IMR-90 (cell line): ENCODE measurements at regions not wholly inside any gene's neighbourhood (a gene's known extent, or its start where the extent isn't known, plus 50 kb on each side); places are given as distances from the start of the nearest gene placed in this dataset.

Experiments used
- ATAC-seq: fragments of 200-7000 bp; cut with Tn5 transposase; 2 replicates; pipeline ENCODE4 v1.9.1; 2020; ENCODE audit warnings: low read depth, mild to moderate bottlenecking, moderate library complexity
- BruUV-seq: library from RNA; stranded (reverse); fragments of 400-500 nt; replicated peaks from 2 replicates; lab custom pipeline; 2021; lab: Mats Ljungman, UMichigan
- CTCF ChIA-PET: fragments of 300-600 bp; formaldehyde crosslinking; extraction: SDS; loops from one replicate; lab custom pipeline; 2021; ENCODE audit warnings: antibody characterized with exemption; lab: Yijun Ruan, JAX
- POLR2A ChIA-PET: fragments of 300-600 bp; sonication (Branson Sonifier 250); formaldehyde crosslinking; loops from one replicate; lab custom pipeline; 2022; ENCODE audit warnings: antibody characterized with exemption; ENCODE audit not compliant: unreplicated experiment; lab: Charles Lee
- DNase-seq: peaks from one replicate; pipeline ENCODE4 v3.0.0; 2013
- H2AFZ ChIP-seq: replicated peaks from 2 replicates; pipeline ENCODE3; 2013; ENCODE audit warnings: low read length, mild to moderate bottlenecking; ENCODE audit not compliant: poor library complexity
- H2AK5ac ChIP-seq: 2 replicates; pipeline ENCODE4 v1.6.1; 2013; ENCODE audit warnings: low read depth, low read length, inconsistent platforms
- H2AK9ac ChIP-seq: replicated peaks from 2 replicates; pipeline ENCODE3; 2013; ENCODE audit warnings: mild to moderate bottlenecking, low read depth, low read length, moderate library complexity; ENCODE audit not compliant: poor library complexity
- H2BK120ac ChIP-seq: 2 replicates; pipeline ENCODE4 v1.6.1; 2013; ENCODE audit warnings: low read depth, low read length, inconsistent platforms
- H2BK15ac ChIP-seq: 3 replicates; pipeline ENCODE4 v1.6.1; 2013; ENCODE audit warnings: low read depth, low read length, inconsistent platforms
- H2BK20ac ChIP-seq: 2 replicates; pipeline ENCODE4 v1.6.1; 2013; ENCODE audit warnings: low read depth, mild to moderate bottlenecking, inconsistent platforms, low read length, moderate library complexity
- H2BK5ac ChIP-seq: 2 replicates; pipeline ENCODE4 v1.6.1; 2013; ENCODE audit warnings: mild to moderate bottlenecking, low read depth, low read length, inconsistent platforms; ENCODE audit not compliant: poor library complexity, severe bottlenecking
- H3K14ac ChIP-seq: replicated peaks from 2 replicates; pipeline ENCODE4 v1.6.1; 2013; ENCODE audit warnings: low read depth, low read length, inconsistent platforms
- H3K18ac ChIP-seq: 2 replicates; pipeline ENCODE4 v1.6.1; 2013; ENCODE audit warnings: low read depth, low read length, control low read depth
- H3K23ac ChIP-seq: 2 replicates; pipeline ENCODE4 v1.6.1; 2013; ENCODE audit warnings: low read depth, low read length, inconsistent platforms
- H3K27ac ChIP-seq: 2 replicates; pipeline ENCODE4 v1.5.1; 2013; ENCODE audit warnings: mild to moderate bottlenecking, control low read depth, low read length; ENCODE audit not compliant: insufficient read depth
- H3K27me3 ChIP-seq: 2 replicates; pipeline ENCODE4 v1.6.1; 2013; ENCODE audit warnings: low read length; ENCODE audit not compliant: control insufficient read depth, insufficient read depth
- H3K36me3 ChIP-seq: 2 replicates; pipeline ENCODE4 v1.6.1; 2013; ENCODE audit warnings: low read length, mixed read lengths; ENCODE audit not compliant: control insufficient read depth, insufficient read depth
- H3K4ac ChIP-seq: 2 replicates; pipeline ENCODE4 v1.6.1; 2013; ENCODE audit warnings: low read depth, low read length, inconsistent platforms
- H3K4me1 ChIP-seq: 2 replicates; pipeline ENCODE4 v1.6.1; 2013; ENCODE audit warnings: low read length, mixed read lengths; ENCODE audit not compliant: control insufficient read depth, insufficient read depth
- H3K4me2 ChIP-seq: 2 replicates; pipeline ENCODE4 v1.6.1; 2013; ENCODE audit warnings: low read depth, mild to moderate bottlenecking, control low read depth, low read length, moderate library complexity
- H3K4me3 ChIP-seq: 2 replicates; pipeline ENCODE4 v1.5.1; 2013; ENCODE audit warnings: low read depth, mild to moderate bottlenecking, control low read depth, low read length, moderate library complexity; ENCODE audit not compliant: insufficient read depth
- H3K56ac ChIP-seq: 2 replicates; pipeline ENCODE4 v1.6.1; 2013; ENCODE audit warnings: low read length, inconsistent platforms; ENCODE audit not compliant: insufficient read depth; ENCODE audit errors: extremely low read depth
- H3K79me1 ChIP-seq, 2 experiments: 2 replicates each; pipeline ENCODE4 v1.6.1; 2013; ENCODE audit warnings: low read length in 2 of 2, inconsistent platforms in 1 of 2, low read depth in 1 of 2
- H3K9ac ChIP-seq: 2 replicates; pipeline ENCODE4 v1.6.1; 2013; ENCODE audit warnings: low read depth, low read length, control low read depth
- H3K9me1 ChIP-seq: 2 replicates; pipeline ENCODE4 v1.6.1; 2013; ENCODE audit warnings: low read length, inconsistent platforms; ENCODE audit not compliant: insufficient read depth
- H3K9me3 ChIP-seq: 2 replicates; pipeline ENCODE4 v1.6.1; 2013; ENCODE audit warnings: low read length; ENCODE audit not compliant: control insufficient read depth, insufficient read depth
- H4K20me1 ChIP-seq: 2 replicates; pipeline ENCODE4 v1.6.1; 2013; ENCODE audit warnings: low read length, inconsistent platforms; ENCODE audit not compliant: insufficient read depth
- H4K5ac ChIP-seq: 2 replicates; pipeline ENCODE4 v1.6.1; 2013; ENCODE audit warnings: mild to moderate bottlenecking, low read depth, low read length, control low read depth
- H4K8ac ChIP-seq, 2 experiments: 2 replicates each; pipeline ENCODE4 v1.6.1; 2013; ENCODE audit warnings: low read depth in 2 of 2, low read length in 2 of 2, control low read depth in 1 of 2, inconsistent platforms in 1 of 2
- H4K91ac ChIP-seq: 2 replicates; pipeline ENCODE4 v1.6.1; 2013; ENCODE audit warnings: low read depth, low read length, inconsistent platforms; ENCODE audit not compliant: insufficient read depth
- CEBPB ChIP-seq: IDR thresholded peaks from 2 replicates; pipeline ENCODE4 v1.6.1; 2012; ENCODE audit warnings: low read depth, low read length, improper control_type of control experiment
- CHD1 ChIP-seq: IDR thresholded peaks from 2 replicates; pipeline ENCODE4 v1.6.1; 2012; ENCODE audit warnings: low read depth, low read length, improper control_type of control experiment
- FOS ChIP-seq: fragments of 150-350 bp; IDR thresholded peaks from 2 replicates; pipeline ENCODE4 v1.6.1; 2016; ENCODE audit warnings: low read depth, low read length
- MAFK ChIP-seq: IDR thresholded peaks from 2 replicates; pipeline ENCODE4 v1.6.1; 2012; ENCODE audit warnings: low read depth, low read length, improper control_type of control experiment
- MAZ ChIP-seq: IDR thresholded peaks from 2 replicates; pipeline ENCODE4 v1.6.1; 2012; ENCODE audit warnings: low read depth, mild to moderate bottlenecking, low read length, improper control_type of control experiment, moderate library complexity, borderline replicate concordance
- MXI1 ChIP-seq: IDR thresholded peaks from 2 replicates; pipeline ENCODE4 v1.6.1; 2012; ENCODE audit warnings: low read depth, mild to moderate bottlenecking, low read length, moderate library complexity, borderline replicate concordance
- NFE2L2 ChIP-seq: fragments of 150-350 bp; IDR thresholded peaks from 2 replicates; pipeline ENCODE4 v1.6.1; 2016; ENCODE audit warnings: low read depth, mild to moderate bottlenecking, low read length
- POLR2A ChIP-seq: IDR thresholded peaks from 2 replicates; pipeline ENCODE4 v1.6.1; 2012; ENCODE audit warnings: mild to moderate bottlenecking, low read depth, low read length
- RAD21 ChIP-seq: IDR thresholded peaks from 2 replicates; pipeline ENCODE4 v1.6.1; 2012; ENCODE audit warnings: low read length, improper control_type of control experiment
- RCOR1 ChIP-seq: IDR thresholded peaks from 2 replicates; pipeline ENCODE4 v1.6.1; 2012; ENCODE audit warnings: mild to moderate bottlenecking, low read length, improper control_type of control experiment; ENCODE audit not compliant: insufficient replicate concordance
- RFX5 ChIP-seq: IDR thresholded peaks from 2 replicates; pipeline ENCODE4 v1.8.0; 2012; ENCODE audit warnings: low read depth, mild to moderate bottlenecking, low read length, moderate library complexity
- SMC3 ChIP-seq: fragments of 150-350 bp; IDR thresholded peaks from 2 replicates; pipeline ENCODE4 v1.6.1; 2016; ENCODE audit warnings: low read depth, mild to moderate bottlenecking, antibody characterized with exemption, low read length, moderate library complexity
- WGBS, 2 experiments: methylation state at CpG; one replicate each; pipeline versions ENCODE4 v1.1.5 to v1.1.7; 2013; ENCODE audit warnings: missing lambda C conversion rate in 2 of 2; ENCODE audit not compliant: insufficient read length in 1 of 2; ENCODE audit errors: extremely low coverage in 2 of 2; 5-methylcytosine and 5-hydroxymethylcytosine counted together
- dilution Hi-C: fragments of 300-500 bp; cut with HindIII; formaldehyde crosslinking; loops from one replicate; pipeline ENCODE4 v1.14.3; 2018; ENCODE audit warnings: low sequenced_read_pairs; ENCODE audit not compliant: unreplicated experiment
- in situ Hi-C: fragments of 300-500 bp; cut with MboI; formaldehyde crosslinking; loops from 3 replicates; pipeline ENCODE4 v1.14.3; 2019; ENCODE audit warnings: low sequenced_read_pairs, inconsistent platforms, mixed read lengths
- intact Hi-C: fragments of 100-400 bp; cut with micrococcal nuclease; formaldehyde crosslinking; loops from 2 replicates; pipeline ENCODE4 v1.10.0; 2022
- TF ChIP-seq, protein P1 (sequence below): fragments of 150-350 bp; IDR thresholded peaks from 2 replicates; pipeline ENCODE4 v1.6.1; 2017; ENCODE audit warnings: mild to moderate bottlenecking, antibody characterized with exemption, low read length, low read depth
- TF ChIP-seq, protein P2 (sequence below): conservative IDR thresholded peaks from 2 replicates; pipeline ENCODE4 v1.5.1; 2012; ENCODE audit warnings: mild to moderate bottlenecking, low read depth, low read length, improper control_type of control experiment
- TF ChIP-seq, protein P3 (sequence below): fragments of 150-350 bp; IDR thresholded peaks from 2 replicates; pipeline ENCODE4 v1.6.1; 2016; ENCODE audit warnings: low read depth, mild to moderate bottlenecking, low read length, moderate library complexity, borderline replicate concordance

DNA sequence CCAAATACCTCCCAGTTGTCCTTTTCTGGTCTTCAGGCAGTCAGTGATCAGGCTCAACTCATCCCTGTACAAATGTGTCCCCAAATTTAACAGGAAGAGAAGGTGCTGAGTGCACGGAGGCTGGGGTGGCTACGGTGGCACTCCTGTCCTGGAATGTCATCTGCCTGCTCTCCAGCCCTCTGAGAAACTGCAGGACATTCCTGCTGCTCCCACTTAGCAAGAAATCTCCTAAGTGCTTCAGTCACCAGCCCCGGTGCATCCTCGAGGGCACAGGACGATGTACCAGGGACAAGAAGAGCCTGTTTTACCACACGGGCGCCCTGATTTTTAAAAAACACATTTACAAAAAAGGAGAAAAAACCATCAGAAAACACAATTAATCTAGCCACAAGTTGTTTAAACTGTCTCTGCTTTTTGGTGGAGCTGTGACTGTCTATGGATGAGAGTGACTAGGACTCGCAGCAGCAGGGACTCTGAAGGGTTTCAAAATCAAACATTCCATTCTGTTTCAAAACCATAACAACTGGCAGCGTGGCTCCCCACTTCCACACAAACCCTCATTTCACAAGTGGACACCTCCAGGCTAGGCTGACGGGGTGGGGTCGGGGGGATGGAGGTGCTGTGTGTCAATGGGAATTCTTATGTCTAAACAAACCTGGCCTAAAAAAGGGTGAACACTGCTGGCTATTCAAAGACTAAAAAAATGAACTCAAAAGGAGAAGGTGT, 65.3 kb upstream of the CNEP1R1 start:
- no peak overlapping the region for H3K56ac ChIP-seq
- H4K91ac ChIP-seq: no peak overlapping the region
- no peaks in the 10 kb centered on the region for H4K20me1 ChIP-seq
- H3K9me3 ChIP-seq: no peaks in the 10 kb centered on the region
- H3K4ac ChIP-seq: no peak overlapping the region
- H2BK120ac ChIP-seq: no peak overlapping the region
- no peak overlapping the region for H3K4me3 ChIP-seq
- H3K23ac ChIP-seq: no peak overlapping the region
- in situ Hi-C loops (no loop called here), dilution Hi-C loops (no loop called here), intact Hi-C loops (no loop called here)
- DNase-seq: no peak
- H2AK5ac ChIP-seq: no peak overlapping the region
- no peaks in the 10 kb centered on the region for H3K9me1 ChIP-seq
- no peak overlapping the region for H2BK20ac ChIP-seq
- H4K8ac ChIP-seq: no peak overlapping the region
- no TSS peak for BruUV-seq
- no peak overlapping the region for H4K5ac ChIP-seq
- H3K27ac ChIP-seq: no peak overlapping the region
- no peak overlapping the region for H3K9ac ChIP-seq
- ChIA-PET POLR2A (no interaction called here), CTCF (no interaction called here)
- H3K14ac ChIP-seq: no peak overlapping the region
- no peak overlapping the region for H2BK15ac ChIP-seq
- TF ChIP-seq SMC3 (no peak), MXI1 (no peak), RCOR1 (no peak), FOS (no peak), MAZ (no peak), CHD1 (no peak), RFX5 (no peak), RAD21 (no peak), POLR2A (no peak), CEBPB (no peak), MAFK (no peak), NFE2L2 (no peak)
- TF ChIP-seq, protein P1, sequence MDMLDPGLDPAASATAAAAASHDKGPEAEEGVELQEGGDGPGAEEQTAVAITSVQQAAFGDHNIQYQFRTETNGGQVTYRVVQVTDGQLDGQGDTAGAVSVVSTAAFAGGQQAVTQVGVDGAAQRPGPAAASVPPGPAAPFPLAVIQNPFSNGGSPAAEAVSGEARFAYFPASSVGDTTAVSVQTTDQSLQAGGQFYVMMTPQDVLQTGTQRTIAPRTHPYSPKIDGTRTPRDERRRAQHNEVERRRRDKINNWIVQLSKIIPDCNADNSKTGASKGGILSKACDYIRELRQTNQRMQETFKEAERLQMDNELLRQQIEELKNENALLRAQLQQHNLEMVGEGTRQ: no peak
- TF ChIP-seq, protein P2, sequence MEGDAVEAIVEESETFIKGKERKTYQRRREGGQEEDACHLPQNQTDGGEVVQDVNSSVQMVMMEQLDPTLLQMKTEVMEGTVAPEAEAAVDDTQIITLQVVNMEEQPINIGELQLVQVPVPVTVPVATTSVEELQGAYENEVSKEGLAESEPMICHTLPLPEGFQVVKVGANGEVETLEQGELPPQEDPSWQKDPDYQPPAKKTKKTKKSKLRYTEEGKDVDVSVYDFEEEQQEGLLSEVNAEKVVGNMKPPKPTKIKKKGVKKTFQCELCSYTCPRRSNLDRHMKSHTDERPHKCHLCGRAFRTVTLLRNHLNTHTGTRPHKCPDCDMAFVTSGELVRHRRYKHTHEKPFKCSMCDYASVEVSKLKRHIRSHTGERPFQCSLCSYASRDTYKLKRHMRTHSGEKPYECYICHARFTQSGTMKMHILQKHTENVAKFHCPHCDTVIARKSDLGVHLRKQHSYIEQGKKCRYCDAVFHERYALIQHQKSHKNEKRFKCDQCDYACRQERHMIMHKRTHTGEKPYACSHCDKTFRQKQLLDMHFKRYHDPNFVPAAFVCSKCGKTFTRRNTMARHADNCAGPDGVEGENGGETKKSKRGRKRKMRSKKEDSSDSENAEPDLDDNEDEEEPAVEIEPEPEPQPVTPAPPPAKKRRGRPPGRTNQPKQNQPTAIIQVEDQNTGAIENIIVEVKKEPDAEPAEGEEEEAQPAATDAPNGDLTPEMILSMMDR: no peak
- TF ChIP-seq, protein P3, sequence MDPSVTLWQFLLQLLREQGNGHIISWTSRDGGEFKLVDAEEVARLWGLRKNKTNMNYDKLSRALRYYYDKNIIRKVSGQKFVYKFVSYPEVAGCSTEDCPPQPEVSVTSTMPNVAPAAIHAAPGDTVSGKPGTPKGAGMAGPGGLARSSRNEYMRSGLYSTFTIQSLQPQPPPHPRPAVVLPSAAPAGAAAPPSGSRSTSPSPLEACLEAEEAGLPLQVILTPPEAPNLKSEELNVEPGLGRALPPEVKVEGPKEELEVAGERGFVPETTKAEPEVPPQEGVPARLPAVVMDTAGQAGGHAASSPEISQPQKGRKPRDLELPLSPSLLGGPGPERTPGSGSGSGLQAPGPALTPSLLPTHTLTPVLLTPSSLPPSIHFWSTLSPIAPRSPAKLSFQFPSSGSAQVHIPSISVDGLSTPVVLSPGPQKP: no peak
- ATAC-seq: no peak; the same call in 1 of the 2 replicates
- no peaks in the 10 kb centered on the region for H3K36me3 ChIP-seq
- no peaks in the 10 kb centered on the region for H3K79me1 ChIP-seq
- H2AFZ ChIP-seq: no peak overlapping the region
- H3K18ac ChIP-seq: no peak overlapping the region
- H3K4me2 ChIP-seq: no peak overlapping the region
- no peak overlapping the region for H2BK5ac ChIP-seq
- 52% methylated on average over 3 of the region's 11 CpGs; no CpG with 5 or more reads in 1 of the 2 experiments for WGBS, 2 experiments
- H3K27me3 ChIP-seq: 0 out of 2 replicates have a peak, but pooled peaks cover 2% of the 10 kb centered on the region
- H3K4me1 ChIP-seq: no peaks in the 10 kb centered on the region
- H2AK9ac ChIP-seq: no peak overlapping the region
